Fibroblast of skin of left quadriceps (primary cell): ENCODE measurements at regions not wholly inside any gene's neighbourhood (a gene's known extent, or its start where the extent isn't known, plus 50 kb on each side); places are given as distances from the start of the nearest gene placed in this dataset.

Experiments used
- DNase-seq, 2 experiments: peaks; one replicate each; pipeline ENCODE4 v3.0.0-alpha.2; 2013; ENCODE audit warnings: low read depth in 2 of 2

DNA sequence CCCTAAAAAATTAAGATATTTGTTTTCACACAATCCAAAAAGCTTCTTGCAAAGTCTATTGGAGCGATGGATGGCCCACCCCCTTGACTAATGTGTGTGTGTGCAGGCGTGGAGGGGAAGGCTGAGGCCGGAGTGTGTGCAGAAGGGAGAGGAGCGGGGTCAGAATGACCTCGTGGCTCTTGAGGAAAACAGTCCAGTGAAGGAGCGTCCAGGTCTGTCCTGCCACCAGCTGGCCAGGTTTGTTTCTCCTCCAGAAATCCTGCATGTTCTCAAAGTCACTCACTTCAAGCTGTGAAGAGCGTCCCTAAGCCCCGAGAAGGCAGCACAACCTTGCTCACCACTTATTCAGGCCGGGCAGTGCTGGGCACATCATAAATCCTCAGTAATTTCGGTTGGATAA lies 69.5 kb upstream of the SSX2IP start:
- DNase-seq = no peak

DNA sequence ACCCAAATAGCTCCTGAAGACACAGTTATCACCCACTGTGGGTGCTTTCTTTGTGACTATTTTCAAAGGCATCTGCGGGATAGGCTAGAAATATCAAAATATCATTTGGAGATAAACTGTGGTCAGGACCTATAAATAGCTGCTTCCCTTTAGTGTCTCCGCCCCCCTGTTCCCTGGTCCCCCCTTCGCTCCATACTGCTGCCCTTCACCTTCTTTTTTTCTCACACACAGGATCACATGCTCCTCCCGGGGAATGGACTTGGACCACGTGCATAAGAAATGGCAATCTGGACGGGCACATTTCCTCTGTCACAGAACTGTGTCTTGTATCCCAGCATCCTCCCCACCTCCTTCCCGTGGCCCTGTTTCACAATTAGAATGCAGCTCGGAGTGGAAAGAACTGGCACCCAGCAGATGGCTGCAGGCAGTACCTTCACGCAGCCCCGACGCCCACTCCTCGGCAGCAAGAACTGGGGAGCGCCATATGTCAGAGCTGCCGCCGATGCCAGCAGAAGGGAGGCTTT lies 68.8 kb upstream of the SSX2IP start:
- DNase-seq = no peak

DNA sequence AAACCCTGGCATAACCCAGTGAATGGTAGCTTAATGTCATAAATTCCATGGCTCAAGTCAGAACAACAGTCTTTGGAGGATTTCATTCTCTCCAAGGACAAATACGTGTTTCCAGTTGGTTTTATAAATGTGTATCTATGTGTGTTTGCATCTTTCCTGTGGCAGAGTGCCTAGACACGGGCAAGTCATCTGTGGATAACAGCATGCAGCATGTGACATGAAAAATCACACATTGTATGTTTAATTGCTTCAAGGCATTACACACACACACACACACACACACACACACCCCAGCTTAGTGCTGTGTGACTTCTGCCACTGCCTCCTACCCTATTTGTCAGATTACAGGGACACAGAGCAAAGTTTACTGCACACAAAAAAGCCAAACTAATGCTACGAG lies 68.2 kb upstream of the SSX2IP start:
- no peak for DNase-seq

DNA sequence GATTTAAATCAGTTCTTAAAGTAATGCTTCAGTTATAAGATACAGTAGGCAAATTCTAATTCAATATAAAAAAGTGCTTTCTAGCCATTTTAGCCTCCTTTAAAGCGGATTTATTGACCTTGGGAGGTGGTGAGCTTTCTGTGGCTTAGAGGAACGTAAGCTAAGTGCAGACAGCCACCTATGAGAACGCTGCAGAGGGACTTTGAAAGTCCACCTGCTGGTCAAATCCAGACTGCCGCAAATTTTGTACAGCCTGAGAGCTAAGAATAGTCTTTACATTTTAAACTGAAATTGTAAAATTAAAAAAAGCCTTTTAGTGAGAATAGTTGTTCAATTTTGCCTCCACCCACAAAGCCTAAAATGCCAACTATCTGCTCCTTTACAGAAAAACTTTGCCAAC lies 67.0 kb upstream of the SSX2IP start:
- no peak for DNase-seq

DNA sequence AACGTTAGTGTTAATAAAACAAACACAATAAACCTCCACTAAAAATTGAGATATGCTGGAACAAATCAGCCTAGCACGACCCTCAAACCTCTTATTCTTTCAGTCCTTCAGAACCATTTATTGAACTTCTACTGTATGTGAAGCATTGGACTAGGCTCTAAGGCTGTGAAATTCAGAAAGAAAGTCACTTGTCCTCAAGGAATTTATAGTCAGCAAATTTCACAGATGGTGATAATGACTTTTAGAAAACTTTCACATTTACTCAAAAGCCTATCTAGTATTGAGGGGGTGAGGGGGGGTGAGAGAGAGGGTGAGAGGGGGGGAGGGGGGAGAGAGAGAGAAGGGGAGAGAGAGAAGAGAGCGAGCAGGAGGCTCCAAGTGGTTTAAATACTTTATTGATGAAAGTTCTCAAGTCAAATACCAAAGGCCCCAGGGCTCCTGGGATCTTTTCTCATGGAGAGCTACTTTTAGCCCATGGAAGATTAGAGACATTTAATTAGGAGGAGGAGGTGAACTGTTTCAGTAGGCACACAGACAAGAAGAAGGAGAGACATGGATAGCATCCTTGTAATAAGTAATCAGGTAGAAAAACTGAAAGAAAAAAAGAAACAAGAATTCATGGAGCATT lies 66.3 kb upstream of the SSX2IP start:
- DNase-seq = no peak

DNA sequence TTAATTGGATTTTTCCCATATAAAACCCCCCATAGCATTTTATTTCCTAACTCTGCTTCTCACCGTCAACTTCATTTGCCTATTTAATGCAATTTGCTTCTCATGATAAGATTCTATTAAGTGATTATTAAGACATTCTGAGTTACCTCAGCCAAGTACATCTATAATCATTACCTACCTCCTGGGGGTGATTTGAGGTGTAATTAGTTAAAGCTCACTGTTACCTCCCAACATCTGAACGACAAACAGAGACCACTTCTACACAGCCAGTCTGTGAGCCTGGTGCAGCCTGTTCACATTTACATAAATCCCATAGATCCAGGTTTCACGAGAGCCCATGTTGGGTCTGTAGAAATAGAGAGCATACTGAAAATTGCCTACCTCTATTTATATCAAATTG lies 65.7 kb upstream of the SSX2IP start:
- no peak for DNase-seq

DNA sequence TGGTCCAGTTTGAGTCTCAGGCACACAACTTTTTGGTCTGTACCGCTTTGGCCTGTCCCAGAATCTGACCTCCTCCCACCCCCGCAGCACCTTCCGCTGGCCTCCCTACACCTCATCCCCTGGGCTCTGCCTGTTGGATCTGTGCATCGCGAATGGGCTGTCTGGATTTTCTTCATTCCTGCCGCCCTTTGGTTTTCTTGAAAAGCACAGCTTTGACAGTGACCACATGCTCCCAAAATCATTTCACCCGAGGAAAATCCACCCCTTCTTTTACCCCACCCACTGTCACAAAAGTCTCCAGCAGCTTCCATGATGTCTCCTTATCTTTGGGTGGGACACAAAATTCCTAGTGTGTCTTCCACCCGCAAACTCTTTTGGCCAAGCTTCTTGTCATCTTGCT lies 65.0 kb upstream of the SSX2IP start:
- no peak for DNase-seq

DNA sequence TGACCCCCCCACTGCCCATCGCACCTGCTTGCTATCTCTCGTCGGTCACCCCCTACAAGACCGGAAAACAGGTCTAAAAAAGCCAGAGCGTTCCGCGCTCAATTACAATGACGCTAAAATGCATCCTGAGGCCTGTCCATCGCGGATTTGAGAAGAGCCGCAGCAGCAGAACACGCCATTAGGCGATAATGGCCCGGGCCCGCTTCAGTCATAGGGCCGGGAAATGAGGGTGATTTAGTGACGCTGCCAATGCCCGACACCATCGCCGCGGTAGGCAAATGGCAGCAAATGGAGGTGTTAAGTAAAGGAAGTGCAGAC lies 64.1 kb upstream of the SSX2IP start:
- no peak for DNase-seq

DNA sequence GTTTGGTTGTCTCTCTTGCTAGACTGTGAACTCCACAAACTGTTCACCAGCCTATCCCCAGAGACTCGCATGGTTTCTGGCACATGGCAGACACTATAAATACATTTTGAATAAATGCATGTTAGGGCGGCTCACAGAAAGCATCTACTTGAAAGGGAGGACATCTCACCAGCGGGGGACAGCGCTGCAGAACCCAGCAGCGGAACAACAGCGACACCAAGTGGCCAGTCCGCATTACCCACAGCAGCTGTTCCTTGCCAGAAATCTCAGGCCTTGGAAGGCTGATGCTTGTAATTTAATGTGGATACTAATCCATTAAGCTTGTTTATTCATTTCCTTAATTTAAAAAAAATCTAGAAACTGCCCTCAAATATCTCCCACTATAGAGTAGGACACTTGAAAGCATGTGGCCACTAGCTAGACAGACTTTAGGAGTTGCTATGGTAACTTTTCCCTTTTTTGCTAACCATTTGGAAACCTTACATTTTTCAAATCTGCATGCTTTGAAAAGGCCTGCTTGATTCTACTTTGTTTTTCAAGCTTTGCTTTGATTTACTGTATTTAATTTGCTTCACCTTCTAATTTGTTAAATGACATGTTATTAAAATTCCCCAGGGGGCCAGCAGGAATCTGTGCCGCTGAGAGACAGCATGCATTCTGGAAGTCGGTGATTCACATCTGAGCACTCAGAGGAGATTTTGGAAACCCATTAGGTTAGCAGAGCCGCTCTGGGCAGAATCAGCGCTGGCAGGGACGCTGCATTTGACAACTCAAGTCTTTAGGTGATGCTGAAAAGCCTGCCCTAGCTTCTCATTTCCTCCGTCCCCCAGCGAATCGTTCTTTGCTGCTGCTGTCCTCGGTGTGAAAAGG lies 63.5 kb upstream of the SSX2IP start:
- DNase-seq = peak; percentile 51 to 54

DNA sequence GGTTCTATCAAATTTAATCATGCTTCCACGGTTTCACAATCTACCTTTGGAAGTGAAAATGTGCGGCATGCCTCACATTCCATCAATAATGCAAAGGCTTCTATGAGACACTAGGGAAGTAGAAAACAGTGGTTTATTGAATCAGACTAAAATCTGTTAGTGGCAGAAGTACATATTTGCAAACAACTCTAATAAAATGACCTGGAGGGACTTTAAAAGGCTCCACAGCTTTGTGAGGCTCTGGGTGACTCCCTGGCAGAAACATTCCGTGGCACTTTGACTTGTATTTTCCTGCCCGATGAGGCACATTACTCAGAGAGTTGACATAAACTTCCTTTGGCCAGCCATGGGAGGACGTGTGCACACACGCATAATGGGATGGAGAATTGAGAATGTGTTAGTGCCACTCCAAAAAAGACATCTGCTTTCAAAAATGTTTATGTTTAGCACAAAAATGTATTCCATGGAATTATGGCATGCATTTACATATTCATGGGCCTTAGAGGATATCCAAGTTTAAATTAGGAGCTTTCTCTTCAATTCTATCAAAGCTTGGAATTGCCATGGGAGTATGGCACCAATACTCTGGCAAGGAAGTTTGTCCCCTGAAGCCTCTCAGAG lies 60.0 kb upstream of the SSX2IP start:
- DNase-seq = no peak

DNA sequence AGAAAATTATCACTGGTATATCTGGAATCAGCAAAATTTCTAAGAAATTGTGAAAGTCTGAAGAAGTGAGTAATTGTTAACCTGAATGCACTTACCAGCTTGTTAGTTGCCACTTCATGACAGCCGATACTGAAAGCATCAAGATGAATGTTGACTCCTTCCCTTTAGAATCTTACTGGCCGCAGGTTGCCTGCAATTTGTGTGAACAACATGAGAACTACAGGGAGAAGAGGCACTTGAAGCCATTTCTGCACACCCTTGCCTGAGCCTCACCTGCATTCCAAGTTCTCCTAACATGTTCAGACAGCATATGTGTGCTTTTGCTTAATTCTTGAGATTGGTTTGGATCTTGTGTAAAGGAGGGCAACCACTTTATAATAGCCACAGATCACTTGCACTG lies 59.2 kb upstream of the SSX2IP start:
- no peak for DNase-seq

DNA sequence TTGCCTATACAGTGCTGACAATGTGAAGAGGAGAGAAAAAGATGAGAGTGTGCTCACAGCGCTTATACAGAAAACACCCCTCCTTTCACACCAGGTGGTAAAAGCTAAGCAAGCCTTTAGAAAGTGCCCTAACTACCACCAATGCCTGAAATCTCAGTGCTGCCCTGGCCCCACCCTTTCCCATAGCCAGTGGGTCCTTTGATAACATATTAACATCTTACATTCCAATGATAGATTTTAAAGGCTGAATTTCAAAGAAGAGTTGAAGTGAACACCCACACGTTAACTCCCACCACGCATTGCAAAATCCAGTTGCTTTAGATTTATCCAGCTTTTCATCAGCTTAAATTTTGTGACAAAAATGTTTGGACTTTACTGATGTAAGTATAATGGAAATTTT lies 58.1 kb upstream of the SSX2IP start:
- no peak for DNase-seq

DNA sequence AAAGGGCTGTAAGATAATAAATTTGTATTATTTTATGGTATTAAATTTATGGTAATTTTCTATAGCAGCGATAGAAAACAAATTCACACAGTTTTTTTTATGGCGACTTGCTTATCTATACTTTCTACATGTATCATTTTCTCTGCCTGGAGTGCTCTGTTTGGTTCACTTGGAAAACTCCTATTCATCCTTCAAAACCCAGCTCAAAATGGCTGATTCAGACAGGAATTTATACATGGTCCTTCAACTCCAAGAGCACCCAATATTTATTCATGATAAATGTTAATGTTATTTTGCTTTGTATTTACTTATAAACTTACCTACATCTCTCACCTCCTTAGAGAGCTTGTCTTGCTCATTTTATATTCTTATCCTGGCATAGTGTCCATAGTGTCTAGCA lies 55.6 kb upstream of the SSX2IP start:
- no peak for DNase-seq

DNA sequence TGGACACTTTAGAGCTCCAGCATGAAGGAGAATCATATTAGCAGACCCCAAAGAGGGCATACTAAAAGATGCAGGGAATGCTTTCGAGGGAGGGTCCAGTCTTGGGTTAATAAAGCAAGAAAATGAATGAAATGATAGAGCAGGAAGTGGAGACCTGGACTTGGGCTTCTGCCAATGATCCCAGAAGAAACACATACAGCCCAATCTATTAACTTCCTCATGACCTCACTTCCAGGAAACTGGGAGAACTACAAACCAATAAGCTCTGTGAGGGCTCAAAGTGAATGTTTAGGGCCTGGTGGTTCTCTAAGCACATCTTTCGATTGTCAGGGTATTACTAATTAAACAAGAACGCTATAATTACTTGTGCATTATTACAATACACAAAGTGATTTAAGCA lies 53.6 kb upstream of the SSX2IP start:
- DNase-seq = no peak

DNA sequence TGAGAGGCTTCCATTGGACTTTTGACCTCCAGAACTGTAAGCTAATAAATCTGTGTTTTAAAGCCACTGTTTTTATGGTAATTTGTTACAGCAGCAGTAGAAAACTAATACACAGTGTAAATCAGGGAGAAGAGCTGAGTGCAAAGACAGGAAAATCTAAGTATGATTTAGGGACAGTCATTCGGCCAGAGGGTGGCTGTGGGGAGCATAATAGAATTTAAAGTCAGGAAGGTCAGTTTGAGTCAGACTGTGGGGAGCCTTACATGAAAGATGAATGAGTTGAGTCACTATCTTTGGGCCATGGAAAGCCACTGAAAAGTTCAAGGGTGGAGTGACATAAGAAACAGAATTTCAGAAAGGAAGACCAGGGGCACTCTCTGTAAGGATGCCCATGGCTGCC lies 52.4 kb upstream of the SSX2IP start:
- DNase-seq = no peak

DNA sequence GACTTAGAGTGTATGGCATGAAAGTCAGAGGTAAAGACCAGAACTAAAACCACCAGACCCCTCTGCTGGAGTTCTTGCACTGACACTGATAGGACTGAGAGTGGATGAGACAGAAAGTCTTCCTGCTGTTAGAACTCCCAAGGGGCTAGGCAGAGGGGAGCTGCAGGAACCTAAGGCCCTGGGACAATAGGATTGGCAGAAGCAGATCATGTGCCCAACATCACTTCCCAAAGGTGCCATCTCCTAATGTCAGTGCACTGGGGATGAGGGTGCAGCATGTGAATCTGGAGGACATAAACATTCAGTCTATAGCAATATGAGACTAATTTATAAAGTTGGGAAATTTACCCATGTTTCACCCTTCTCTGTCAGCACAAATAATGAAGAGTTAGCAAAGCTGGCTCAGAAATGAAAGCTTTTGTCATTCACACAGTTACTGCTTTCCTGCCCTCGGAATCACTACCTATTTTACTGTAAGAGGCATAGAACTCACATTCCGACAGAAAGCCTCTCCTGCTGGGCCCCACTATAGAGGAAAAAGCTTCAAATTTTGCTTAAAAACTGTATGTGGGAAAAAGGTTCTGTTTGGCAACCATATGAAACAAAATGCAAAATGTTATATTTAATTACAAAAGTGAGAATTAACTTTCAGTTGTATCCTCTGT lies 49.9 kb upstream of the SSX2IP start:
- no peak for DNase-seq
